ELF-1 (cell line): ENCODE measurements at regions not wholly inside any gene's neighbourhood (a gene's known extent, or its start where the extent isn't known, plus 50 kb on each side); places are given as distances from the start of the nearest gene placed in this dataset.

Experiments
- DNase-seq: peaks from one replicate; pipeline ENCODE4 v3.0.0-alpha.2; 2016; ENCODE audit warnings: low read depth, low spot score

GRCh38 chr5:145509336-145510136 lies 325.6 kb downstream of the PRELID2 start:
- no peak for DNase-seq

DNA sequence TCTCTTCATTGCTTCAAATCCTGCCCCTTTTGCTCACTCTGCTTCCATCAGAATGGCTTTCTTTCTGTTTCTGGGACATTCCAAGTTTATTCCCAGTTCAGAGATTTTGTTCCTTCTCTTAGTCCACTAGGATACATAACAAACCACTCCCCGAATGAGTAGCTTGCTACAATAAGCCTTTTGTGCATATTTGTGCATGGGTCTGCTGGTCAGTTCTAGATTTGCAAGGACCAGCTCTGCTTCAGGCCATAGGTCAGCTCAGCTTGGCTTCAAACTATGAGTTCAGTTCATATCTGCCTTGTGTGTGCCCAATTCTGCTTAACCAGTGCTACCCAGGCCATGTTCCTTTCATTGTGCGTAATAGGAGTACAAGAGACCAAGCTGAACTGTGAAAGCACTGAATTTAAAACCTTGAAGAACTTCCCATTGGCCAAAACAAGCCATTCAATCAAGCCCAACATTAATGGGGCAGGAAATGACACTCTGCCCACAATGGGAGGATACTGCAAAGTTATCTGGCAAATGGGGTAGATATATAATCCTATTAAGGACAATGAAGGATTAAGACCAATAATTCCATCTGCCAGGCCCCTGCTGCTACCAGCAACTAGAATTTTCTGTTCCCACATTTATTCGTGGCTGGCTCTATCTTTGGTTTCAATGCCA lies 328.8 kb downstream of the PRELID2 start:
- no peak for DNase-seq

- peak; percentile 49 for DNase-seq
These were observed 332.2 kb downstream of the PRELID2 start for GRCh38 chr5:145502906-145503305.

DNA sequence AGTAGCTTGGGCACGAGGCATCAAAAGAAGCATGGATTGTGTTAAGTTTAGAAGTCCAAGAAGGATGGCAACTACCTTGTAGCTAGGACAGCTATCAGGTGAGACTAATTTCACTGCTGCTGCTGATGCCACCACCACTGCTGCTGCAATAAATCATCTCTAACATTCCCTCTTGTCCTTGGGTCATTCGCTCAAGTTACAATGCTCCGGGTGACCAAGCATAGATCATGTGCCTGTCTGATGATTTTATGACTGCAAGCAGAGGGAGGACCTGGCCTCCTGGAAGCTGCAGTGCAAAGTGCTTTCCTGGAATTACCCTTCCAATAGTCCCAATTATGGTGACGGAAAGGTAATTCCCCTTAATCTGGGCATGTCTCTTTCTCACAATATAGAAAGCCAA lies 334.4 kb downstream of the PRELID2 start:
- peak; percentile 5 for DNase-seq

- peak; percentile 74 for DNase-seq
These were observed 335.7 kb downstream of the PRELID2 start for GRCh38 chr5:145499483-145499882.

- DNase-seq: no peak
These were observed 338.1 kb downstream of the PRELID2 start for GRCh38 chr5:145497052-145497451.

DNA sequence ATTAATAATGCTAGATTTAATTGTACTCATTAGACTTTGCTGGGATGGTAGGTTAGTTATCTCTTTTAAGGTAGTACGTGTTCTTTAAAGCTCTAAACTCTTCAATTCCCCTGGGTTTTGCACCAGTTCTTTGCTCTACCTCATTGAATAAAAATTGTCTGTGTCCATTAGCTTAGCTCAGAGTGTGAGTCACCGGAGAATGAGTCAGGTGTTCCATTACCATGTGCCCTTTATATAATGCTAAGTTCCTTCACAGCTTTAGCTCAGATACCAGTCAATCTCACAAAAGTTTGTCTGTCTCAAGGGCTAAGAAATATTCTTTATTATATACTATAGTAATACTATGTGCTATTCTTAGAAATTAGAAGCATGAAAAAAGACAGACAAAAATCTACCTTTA lies 339.4 kb downstream of the PRELID2 start:
- no peak for DNase-seq

GRCh38 chr5:145495196-145495595 lies 339.9 kb downstream of the PRELID2 start:
- no peak for DNase-seq

GRCh38 chr5:145493435-145493834 lies 341.7 kb downstream of the PRELID2 start:
- peak; percentile 2 for DNase-seq

GRCh38 chr5:145489516-145489915 lies 345.6 kb downstream of the PRELID2 start:
- no peak for DNase-seq

- no peak for DNase-seq
These were observed 351.0 kb downstream of the PRELID2 start for GRCh38 chr5:145484158-145484557.

- peak; percentile 1 for DNase-seq
These were observed 351.9 kb downstream of the PRELID2 start for GRCh38 chr5:145483212-145483611.

- DNase-seq: no peak
These were observed 355.3 kb downstream of the PRELID2 start for GRCh38 chr5:145479857-145480256.

- peak; percentile 12 for DNase-seq
These were observed 355.9 kb downstream of the PRELID2 start for GRCh38 chr5:145479271-145479670.

GRCh38 chr5:145478651-145479050 lies 356.5 kb downstream of the PRELID2 start:
- no peak for DNase-seq

GRCh38 chr5:145473042-145473642 lies 362.0 kb downstream of the PRELID2 start:
- no peak for DNase-seq

- DNase-seq: peak; percentile 40
These were observed 363.1 kb downstream of the PRELID2 start for GRCh38 chr5:145471831-145472612.

DNA sequence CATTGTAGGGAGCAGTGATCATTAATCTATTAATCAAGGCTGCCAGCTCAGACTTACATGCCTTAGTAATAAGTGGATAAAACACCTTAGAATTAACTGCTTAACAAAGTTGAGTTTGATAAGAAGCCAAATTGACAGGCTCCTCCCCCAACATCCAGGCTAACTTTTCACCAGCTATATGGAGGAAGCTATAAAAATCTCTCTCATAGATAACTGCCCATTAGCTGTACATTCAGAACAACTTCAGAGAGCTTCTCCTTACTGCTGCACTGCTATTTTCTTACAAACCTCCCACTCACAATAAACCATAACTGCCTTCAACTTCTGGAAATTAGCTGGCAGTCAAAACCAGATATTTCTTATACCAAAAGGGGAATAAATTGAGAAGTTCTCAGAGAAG lies 364.1 kb downstream of the PRELID2 start:
- no peak for DNase-seq

GRCh38 chr5:145470396-145470979 lies 364.7 kb downstream of the PRELID2 start:
- DNase-seq: no peak

DNA sequence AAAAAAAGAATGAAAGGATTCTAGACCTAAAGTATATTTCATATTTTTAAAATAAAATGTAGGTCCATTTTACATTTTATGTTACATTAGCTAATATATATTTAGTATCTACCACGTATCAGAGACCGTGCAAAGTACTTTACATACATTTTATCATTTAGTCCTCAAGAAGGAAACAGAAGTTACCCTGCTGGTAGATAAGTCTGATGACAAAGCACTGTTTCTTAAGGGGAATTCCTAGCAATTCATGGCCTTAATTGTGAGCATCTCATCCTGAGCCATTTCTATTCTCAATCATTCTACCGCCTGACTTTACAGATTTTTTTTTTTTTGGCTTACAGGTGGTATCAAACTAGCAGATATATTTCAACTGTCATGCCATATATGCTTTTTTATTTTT lies 367.7 kb downstream of the PRELID2 start:
- no peak for DNase-seq

DNA sequence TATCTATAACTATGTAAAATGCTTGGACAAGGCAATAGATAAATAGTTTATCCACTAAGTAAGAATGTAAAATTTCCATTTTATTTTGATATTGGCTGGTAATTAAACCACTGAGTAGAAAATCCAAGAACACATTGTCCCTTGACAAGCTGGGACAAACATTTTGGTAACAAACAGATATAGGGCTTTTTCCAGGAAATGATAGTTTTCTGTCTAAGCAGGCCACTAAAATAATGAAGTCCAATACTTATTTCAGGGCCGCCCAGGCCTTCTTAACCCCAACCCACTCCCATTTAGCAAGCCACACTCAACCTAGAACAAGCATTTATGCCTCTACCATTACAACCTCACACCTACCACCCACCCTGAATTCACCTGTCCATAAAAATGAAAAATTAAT lies 368.6 kb downstream of the PRELID2 start:
- no peak for DNase-seq
